ENCODE measurements at regions not wholly inside any gene's neighbourhood (a gene's known extent, or its start where the extent isn't known, plus 50 kb on each side); places are given as distances from the start of the nearest gene placed in this dataset.

DNA sequence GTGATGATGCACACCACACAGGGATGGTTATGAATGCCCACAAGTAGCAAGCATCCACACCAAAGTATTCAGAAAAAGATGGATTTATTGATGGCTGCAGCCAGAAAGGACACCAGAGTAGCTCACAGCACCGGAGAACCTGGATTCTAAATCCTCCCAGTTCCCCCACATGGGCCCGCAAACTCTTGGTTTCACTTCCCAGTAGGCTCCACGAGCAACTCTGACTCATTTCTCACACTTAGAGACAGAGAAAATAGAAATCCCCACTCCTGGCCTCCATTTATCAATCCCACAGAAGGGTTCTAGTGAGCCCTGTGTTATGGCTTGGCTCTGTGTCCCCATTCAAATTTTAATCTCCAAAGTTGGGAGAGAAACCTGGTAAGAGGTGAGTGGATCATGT is 426.7 kb upstream of the MYT1L start:
- TF ChIP-seq SIN3A (IDR thresholded peaks at IDR 0.05; ENCODE audit: low read depth, low read length) (no peak), CTCF (IDR thresholded peaks at IDR 0.05 in 2 of 3, conservative IDR thresholded peaks at IDR 0.05 in 1 of 3; ENCODE audit: control insufficient read depth in 2 of 3, extremely low read depth in 1 of 3, insufficient read depth in 1 of 3, low read depth in 3 of 3, low read length in 3 of 3) (no peak), EP300 (IDR thresholded peaks at IDR 0.05; ENCODE audit: borderline replicate concordance in 1 of 2, control insufficient read depth in 1 of 2, low read depth in 2 of 2, low read length in 2 of 2) (0 out of 4 replicates have a peak, but pooled peaks of 1 of the 2 experiments have one; percentile 28), POLR2A (IDR thresholded peaks at IDR 0.05; ENCODE audit: low read depth, low read length) (no peak), YY1 (IDR thresholded peaks at IDR 0.05; ENCODE audit: low read depth, low read length) (no peak), POLR2AphosphoS5 (IDR thresholded peaks at IDR 0.05; ENCODE audit: low read length) (no peak), SMARCA5 (IDR thresholded peaks at IDR 0.05) (no peak), CBX5 (IDR thresholded peaks at IDR 0.05; ENCODE audit: low read depth) (no peak), BHLHE40 (IDR thresholded peaks at IDR 0.05; ENCODE audit: borderline replicate concordance in 1 of 2, low read depth in 2 of 2, low read length in 1 of 2) (no peak), ATF3 (IDR thresholded peaks at IDR 0.05; ENCODE audit: borderline replicate concordance, extremely low read depth, low read depth, low read length) (no peak), NFXL1 (IDR thresholded peaks at IDR 0.05; ENCODE audit: borderline replicate concordance) (no peak)
- TF ChIP-seq, protein P1, sequence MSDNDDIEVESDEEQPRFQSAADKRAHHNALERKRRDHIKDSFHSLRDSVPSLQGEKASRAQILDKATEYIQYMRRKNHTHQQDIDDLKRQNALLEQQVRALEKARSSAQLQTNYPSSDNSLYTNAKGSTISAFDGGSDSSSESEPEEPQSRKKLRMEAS (IDR thresholded peaks at IDR 0.05; ENCODE audit: low read depth, low read length): no peak

All from GM12878 (cell line).